GM19351 (cell line): ENCODE measurements at regions not wholly inside any gene's neighbourhood (a gene's known extent, or its start where the extent isn't known, plus 50 kb on each side); places are given as distances from the start of the nearest gene placed in this dataset.
A peak's percentile ranks its signal among the peaks of the same experiment; 100 is the strongest.

ENCODE experiments used
- ATAC-seq: cut with Tn5 transposase; IDR thresholded peaks from one replicate; pipeline ENCODE4 v1.9.1; 2021; ENCODE audit warnings: mild to moderate bottlenecking, moderate library complexity; ENCODE audit not compliant: unreplicated experiment

- ATAC-seq: no peak
Measured at GRCh38 chr5:61777292-61777691, 445.2 kb downstream of the ZSWIM6 start.

DNA sequence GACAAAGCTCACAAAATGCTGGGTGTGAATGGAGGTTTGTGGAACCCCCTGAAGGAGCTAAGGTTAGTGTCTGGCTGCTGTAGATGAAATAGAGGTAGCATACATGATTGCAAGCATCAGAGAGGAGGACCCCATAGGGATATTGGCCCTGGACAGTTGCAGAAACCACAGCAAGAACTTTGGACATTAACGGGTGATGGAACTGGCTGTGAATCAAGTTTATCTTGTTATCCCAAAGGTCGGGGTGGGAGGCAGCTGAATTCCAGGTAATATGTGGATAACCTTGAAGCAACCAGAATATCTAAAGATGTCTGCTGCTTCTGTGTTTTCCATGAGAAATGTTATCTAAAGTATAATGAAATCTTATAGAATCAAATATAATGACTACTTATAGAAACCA lies 447.7 kb downstream of the ZSWIM6 start:
- no peak for ATAC-seq

DNA sequence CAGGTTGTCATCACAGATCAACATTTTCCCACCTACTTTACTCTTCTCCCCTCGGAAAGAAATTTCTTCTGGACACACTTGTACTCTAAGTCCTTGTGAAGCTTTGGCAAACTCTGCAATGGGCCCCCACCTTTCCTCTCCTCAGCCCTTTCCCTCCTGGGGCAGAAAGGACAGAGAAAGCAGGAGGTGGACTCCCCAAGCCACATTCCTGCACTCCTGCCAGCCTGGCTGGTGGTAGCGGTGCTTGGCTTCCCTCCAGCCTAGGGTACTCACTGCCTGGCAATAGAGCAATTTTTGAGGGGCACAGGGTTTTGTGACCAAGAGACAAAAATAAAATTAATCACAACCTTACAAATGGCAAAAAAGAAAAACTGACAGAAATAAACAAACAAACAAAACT lies 451.4 kb downstream of the ZSWIM6 start:
- no peak for ATAC-seq

GRCh38 chr5:61784341-61784740 lies 452.3 kb downstream of the ZSWIM6 start:
- no peak for ATAC-seq

GRCh38 chr5:61788548-61788947 lies 456.5 kb downstream of the ZSWIM6 start:
- no peak for ATAC-seq

DNA sequence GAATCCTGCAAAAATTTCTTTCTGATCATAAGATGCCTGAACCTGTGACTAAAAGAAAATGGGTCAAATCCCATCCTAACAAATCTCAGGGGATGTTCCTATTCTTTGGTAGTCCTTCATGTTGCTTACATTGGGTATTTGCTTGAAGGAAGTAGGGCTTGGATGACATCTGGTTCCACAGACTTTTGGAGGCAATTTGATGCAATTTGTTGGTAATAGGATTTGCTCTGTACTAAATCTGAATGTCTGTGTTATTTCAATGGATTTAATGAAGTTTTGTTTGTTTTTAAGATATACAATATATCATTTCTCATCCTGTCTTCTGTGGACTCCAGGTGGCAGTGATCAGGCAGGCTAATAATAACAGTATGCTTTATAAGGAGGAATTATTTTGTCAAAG lies 457.9 kb downstream of the ZSWIM6 start:
- no peak for ATAC-seq

DNA sequence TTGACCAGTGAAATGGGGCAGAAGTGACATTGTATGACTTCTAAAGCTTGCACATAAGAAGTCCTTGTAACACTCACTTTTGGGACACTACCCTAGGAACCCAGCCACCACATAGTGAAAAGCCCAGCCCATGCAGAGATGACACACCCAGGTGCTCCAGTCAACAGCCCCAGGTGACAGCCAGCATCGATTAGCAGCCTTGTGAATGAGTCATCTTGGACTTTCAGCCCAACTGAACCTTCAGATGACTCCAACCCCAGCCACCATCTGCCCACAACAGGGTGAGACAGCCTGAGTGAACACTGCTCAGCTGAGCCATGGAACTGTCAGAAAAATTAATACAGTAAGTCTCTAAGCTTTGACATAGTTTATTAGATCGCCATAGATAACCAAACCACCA lies 458.6 kb downstream of the ZSWIM6 start:
- peak; percentile 98 for ATAC-seq

DNA sequence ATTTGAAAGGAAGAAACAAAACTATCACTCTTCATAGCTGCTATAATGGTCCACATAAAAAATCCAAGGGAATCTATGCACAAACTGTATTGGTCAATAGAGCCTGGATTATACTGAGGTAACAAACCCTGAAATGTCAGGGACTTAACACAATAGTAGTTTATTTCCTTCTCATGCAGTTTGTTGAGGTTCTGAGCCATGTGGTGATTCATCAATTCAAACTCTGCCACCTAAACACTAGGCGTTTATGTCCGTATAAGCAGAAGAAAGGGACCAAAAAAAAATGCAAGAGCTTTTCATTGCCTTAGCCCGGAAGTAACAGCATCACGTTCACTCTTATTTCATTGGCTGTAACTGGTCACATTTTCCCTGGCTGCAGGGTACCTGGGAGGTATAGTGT lies 464.7 kb downstream of the ZSWIM6 start:
- ATAC-seq: no peak

DNA sequence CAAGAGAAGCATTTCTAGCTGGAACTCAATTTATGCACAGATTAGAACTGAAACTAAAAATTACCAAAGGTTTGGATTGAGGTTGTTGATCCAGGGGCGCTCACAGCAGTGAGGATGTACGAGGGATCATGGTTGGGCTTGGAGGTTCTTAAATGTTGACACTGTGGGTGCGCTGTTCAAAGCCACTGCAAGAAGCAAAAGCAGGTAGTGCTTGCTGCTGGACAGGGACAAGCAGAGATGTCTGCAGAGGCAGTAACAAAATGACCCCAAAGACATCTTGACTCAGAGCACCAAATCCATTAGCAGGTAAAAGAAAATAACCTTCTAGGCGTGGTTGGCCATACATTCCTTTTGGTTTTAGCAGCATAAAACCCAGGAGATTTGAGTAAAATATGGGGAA lies 468.4 kb downstream of the ZSWIM6 start:
- ATAC-seq: no peak

- no peak for ATAC-seq
Measured at GRCh38 chr5:61801174-61801573, 469.1 kb downstream of the ZSWIM6 start.

- ATAC-seq: no peak
Measured at GRCh38 chr5:61802456-61802855, 470.4 kb downstream of the ZSWIM6 start.

DNA sequence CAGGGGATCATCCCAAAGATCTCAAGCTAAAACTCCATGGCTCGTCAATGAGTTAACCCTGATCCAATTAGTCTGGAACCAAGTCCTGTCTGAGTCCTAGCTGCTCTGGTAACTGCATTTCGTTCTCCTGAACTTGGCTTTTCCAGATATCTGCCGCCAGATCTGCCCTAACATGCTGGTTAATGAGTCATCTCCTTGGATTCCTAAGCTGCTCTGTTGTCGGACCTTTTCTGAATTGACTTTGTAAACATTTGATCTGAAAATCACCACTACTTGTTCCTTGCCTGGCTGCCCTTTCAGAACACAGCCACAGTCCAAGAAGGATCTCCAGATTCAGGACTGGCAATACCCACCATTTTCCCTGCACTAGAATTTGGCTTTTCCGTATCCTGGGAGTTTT lies 473.0 kb downstream of the ZSWIM6 start:
- ATAC-seq: no peak

GRCh38 chr5:61806491-61807020 lies 474.5 kb downstream of the ZSWIM6 start:
- no peak for ATAC-seq

- no peak for ATAC-seq
Measured at GRCh38 chr5:61808091-61808490, 476.0 kb downstream of the ZSWIM6 start.

DNA sequence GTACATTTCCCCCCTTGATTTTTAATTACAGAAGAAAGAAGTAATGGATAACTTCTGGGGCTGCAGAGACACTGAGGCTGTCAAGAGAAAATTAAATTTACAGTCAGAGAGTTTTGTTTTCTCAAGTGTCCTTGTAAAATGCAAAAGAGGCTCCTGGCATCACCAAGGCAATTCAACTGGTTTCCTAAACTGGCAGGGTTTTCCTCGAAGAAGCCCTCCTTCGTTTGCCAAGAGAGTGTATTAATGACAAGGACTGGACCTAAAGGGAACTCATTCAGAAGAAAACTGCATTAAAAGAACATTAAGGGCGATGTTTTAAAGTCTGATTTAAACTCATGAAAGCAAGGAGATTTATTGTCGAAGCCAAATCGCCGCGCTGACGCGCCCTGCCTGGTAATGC lies 476.9 kb downstream of the ZSWIM6 start:
- ATAC-seq: no peak

DNA sequence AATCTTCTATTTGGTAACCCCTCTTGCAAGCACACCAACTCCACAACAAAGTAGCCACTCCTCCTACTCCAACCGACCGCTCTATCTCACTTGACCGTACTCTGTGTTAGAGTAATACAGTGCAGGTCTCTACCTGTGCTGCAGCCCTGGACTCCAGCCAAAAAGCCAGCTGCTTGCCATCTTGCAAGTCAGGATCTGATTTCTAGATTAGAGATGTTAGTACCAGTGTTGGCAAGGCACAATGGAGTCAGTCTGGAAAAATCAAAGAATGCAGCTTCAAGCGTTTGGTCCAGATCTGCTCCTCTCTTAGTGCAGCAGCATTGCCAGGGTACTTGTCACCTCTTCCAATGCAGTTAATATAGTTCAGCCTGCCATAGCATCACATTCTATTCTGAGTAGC lies 477.6 kb downstream of the ZSWIM6 start:
- no peak for ATAC-seq

GRCh38 chr5:61811052-61811451 lies 479.0 kb downstream of the ZSWIM6 start:
- no peak for ATAC-seq

DNA sequence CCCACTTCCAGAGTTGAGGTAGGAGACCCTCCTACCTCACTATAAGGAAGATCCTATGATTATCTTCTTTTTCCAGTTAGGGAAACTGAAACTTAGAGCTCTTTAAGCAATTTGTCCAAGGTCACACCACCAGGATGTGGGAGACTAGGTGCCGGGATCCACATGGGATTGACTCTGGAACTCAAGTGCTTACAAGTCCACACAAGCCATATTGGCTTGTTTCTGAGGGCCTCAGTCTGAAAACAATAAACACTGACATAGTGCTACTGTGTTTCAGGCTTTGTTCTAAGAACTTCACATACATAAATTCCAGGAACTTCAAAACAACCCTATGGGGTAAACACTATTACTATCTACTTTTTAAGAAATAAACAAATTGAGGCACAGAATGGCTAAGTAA lies 481.3 kb downstream of the ZSWIM6 start:
- no peak for ATAC-seq

DNA sequence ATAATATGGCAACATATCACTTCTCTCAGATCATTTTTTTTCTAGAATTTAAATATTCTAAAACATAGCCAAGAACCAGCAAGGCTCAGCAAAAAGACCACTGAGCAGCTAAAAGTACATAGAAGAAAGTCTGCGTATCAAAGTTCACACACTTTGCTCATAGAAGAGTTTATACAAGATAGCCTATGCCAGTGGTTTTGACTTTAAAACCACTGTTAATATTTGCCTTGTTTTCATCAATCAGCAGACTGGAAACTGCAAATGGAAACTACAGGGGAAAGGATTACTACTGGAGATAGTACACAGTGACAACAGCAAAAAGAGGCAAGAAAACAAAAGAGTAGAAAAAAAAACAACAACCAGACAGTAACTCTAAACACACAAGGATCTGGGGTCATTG lies 483.3 kb downstream of the ZSWIM6 start:
- ATAC-seq: no peak

- ATAC-seq: no peak
Measured at GRCh38 chr5:61816146-61816545, 484.1 kb downstream of the ZSWIM6 start.

DNA sequence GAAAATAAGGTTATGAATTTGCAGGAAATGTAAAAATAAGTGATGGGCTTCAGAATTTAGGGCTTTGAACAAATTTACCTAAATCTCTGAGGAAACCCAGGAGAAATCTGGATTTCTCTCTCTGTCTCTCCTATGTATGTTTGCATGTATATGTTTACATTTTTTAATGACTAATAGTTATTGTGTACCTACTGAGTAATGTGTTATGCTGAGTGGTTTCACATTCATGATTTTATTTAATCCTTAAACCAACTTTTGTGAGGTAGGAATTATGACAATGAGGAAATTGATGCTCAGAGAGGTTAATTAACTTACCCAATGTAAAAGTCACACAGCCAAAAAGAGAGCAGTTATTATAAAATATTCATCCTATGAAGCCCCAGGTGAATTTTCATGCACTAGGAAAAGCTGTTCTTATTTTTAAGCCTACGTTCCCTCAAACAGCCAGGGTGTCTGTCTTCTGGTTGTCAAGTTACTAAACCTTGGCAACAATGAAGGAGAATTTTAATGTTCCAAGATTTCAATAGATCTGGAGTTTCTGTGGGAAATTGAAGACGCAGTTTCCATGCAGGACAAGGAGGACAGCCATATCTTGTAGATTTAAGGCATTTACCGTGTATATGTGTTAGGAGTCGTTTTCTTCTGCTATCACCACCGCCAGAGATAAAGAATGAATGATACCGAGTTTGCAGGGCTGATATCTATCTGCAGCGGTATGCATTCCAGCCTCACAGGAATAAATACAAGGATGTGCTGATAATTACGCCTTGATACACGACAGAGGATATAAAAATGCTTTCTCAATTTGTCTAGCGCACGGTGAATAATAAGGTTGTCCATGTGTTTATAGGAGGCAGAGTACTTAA lies 484.8 kb downstream of the ZSWIM6 start:
- no peak for ATAC-seq

- ATAC-seq: no peak
Measured at GRCh38 chr5:61817472-61818326, 485.6 kb downstream of the ZSWIM6 start.
